H1 (cell line): ENCODE measurements at regions not wholly inside any gene's neighbourhood (a gene's known extent, or its start where the extent isn't known, plus 50 kb on each side); places are given as distances from the start of the nearest gene placed in this dataset.

Source experiments
- CTCF ChIA-PET: fragments of 300-600 bp; sonication (Branson Sonifier 250); formaldehyde crosslinking; loops from one replicate; lab custom pipeline; 2021; ENCODE audit not compliant: partially characterized antibody; lab: Charles Lee
- POLR2A ChIA-PET: fragments of 300-600 bp; sonication (Branson Sonifier 250); formaldehyde crosslinking; loops from one replicate; lab custom pipeline; 2021; ENCODE audit warnings: inconsistent platforms; ENCODE audit not compliant: partially characterized antibody; lab: Charles Lee
- DNase-seq, 2 experiments: peaks; one replicate each; pipeline versions ENCODE4 v3.0.0 to v3.0.0-alpha.2; 2010 to 2022; ENCODE audit warnings: low spot score in 2 of 2, low read depth in 1 of 2, mixed read lengths in 1 of 2
- FAIRE-seq: peaks from 2 replicates; lab custom pipeline; 2011; peaks lifted over from hg19 to GRCh38; lab: Jason Lieb, UNC
- H2AFZ ChIP-seq: 2 replicates; pipeline ENCODE4 v1.8.1; 2012; ENCODE audit warnings: low read length, inconsistent platforms
- H2AK5ac ChIP-seq: 2 replicates; pipeline ENCODE4 v1.6.1; 2013; ENCODE audit warnings: low read depth, low read length
- H2BK120ac ChIP-seq: replicated peaks from 2 replicates; pipeline ENCODE3; 2013; ENCODE audit warnings: low read depth, low read length, inconsistent platforms
- H2BK12ac ChIP-seq: 2 replicates; pipeline ENCODE4 v1.6.1; 2013; ENCODE audit warnings: low read depth, low read length
- H2BK15ac ChIP-seq: 2 replicates; pipeline ENCODE4 v1.6.1; 2013; ENCODE audit warnings: low read length
- H2BK20ac ChIP-seq: 2 replicates; pipeline ENCODE4 v1.6.1; 2013; ENCODE audit warnings: low read length
- H2BK5ac ChIP-seq: 2 replicates; pipeline ENCODE4 v1.6.1; 2013; ENCODE audit warnings: low read depth, low read length
- H3K14ac ChIP-seq: 2 replicates; pipeline ENCODE4 v1.6.1; 2013; ENCODE audit warnings: inconsistent platforms; ENCODE audit not compliant: insufficient read length
- H3K18ac ChIP-seq: 2 replicates; pipeline ENCODE4 v1.6.1; 2013; ENCODE audit warnings: low read length; ENCODE audit errors: extremely low read depth
- H3K23ac ChIP-seq: 2 replicates; pipeline ENCODE4 v1.6.1; 2013; ENCODE audit warnings: inconsistent platforms; ENCODE audit not compliant: insufficient read length
- H3K23me2 ChIP-seq: 2 replicates; pipeline ENCODE4 v1.6.1; 2013; ENCODE audit warnings: low read depth, low read length
- H3K27ac ChIP-seq: 2 replicates; pipeline ENCODE4 v1.6.1; 2011; ENCODE audit warnings: low read depth, low read length, inconsistent platforms
- H3K27me3 ChIP-seq, 4 experiments: replicated peaks in 1 of 4; 1 replicate in 1 of 4; 2 replicates in 3 of 4; pipeline versions ENCODE4 v1.6.1 to v1.8.1; 2011 to 2013; ENCODE audit warnings: low read length in 3 of 4, mild to moderate bottlenecking in 3 of 4, inconsistent platforms in 2 of 4, mixed read lengths in 2 of 4, moderate library complexity in 1 of 4; ENCODE audit not compliant: control insufficient read depth in 3 of 4, insufficient read depth in 3 of 4; ENCODE audit errors: extremely low read depth in 1 of 4
- H3K36me3 ChIP-seq, 4 experiments: 2 replicates each; pipeline versions ENCODE4 v1.6.1 to v1.8.1; 2011 to 2013; ENCODE audit warnings: mild to moderate bottlenecking in 4 of 4, low read length in 3 of 4, moderate library complexity in 2 of 4, control low read depth in 1 of 4, inconsistent platforms in 1 of 4; ENCODE audit not compliant: insufficient read depth in 4 of 4, control insufficient read depth in 2 of 4
- H3K4ac ChIP-seq: replicated peaks from 2 replicates; pipeline ENCODE3; 2013; ENCODE audit warnings: low read length, low read depth, mixed read lengths, inconsistent platforms; ENCODE audit not compliant: insufficient read length
- H3K4me1 ChIP-seq, 4 experiments: replicated peaks in 1 of 4; 1 replicate in 1 of 4; 2 replicates in 3 of 4; pipeline versions ENCODE4 v1.6.1 to v1.8.1; 2011 to 2013; ENCODE audit warnings: low read length in 3 of 4, inconsistent platforms in 2 of 4, mixed read lengths in 1 of 4; ENCODE audit not compliant: insufficient read depth in 4 of 4, control insufficient read depth in 3 of 4
- H3K4me2 ChIP-seq, 2 experiments: 2 replicates each; pipeline versions ENCODE4 v1.6.1 to v1.8.1; 2011 to 2013; ENCODE audit warnings: low read depth in 2 of 2, low read length in 2 of 2, control low read depth in 1 of 2, inconsistent platforms in 1 of 2, mild to moderate bottlenecking in 1 of 2; ENCODE audit not compliant: insufficient read depth in 1 of 2
- H3K4me3 ChIP-seq, 4 experiments: fragments of 200-600, 300-600 bp in 1 of 4; sonication (generic), shearing (Covaris generic), sonication (Bioruptor Twin) in 1 of 4; 2 replicates each; pipeline versions ENCODE4 v1.5.1 to v1.8.1; 2011 to 2016; ENCODE audit warnings: low read length in 4 of 4, low read depth in 3 of 4, control low read depth in 2 of 4, inconsistent platforms in 2 of 4, mild to moderate bottlenecking in 2 of 4, mixed read lengths in 1 of 4, moderate library complexity in 1 of 4; ENCODE audit not compliant: insufficient read depth in 2 of 4; ENCODE audit errors: extremely low read depth in 1 of 4
- H3K56ac ChIP-seq: replicated peaks from 2 replicates; pipeline ENCODE3; 2013; ENCODE audit warnings: low read depth, mild to moderate bottlenecking, mixed read lengths, low read length, inconsistent platforms; ENCODE audit not compliant: insufficient read length
- H3K79me1 ChIP-seq: 2 replicates; pipeline ENCODE4 v1.6.1; 2013; ENCODE audit warnings: low read depth, low read length, control low read depth
- H3K79me2 ChIP-seq, 2 experiments: 2 replicates each; pipeline versions ENCODE4 v1.6.1 to v1.8.1; 2012 to 2013; ENCODE audit warnings: low read length in 2 of 2, mild to moderate bottlenecking in 2 of 2, inconsistent platforms in 1 of 2; ENCODE audit not compliant: insufficient read depth in 2 of 2, control insufficient read depth in 1 of 2
- H3K9ac ChIP-seq, 4 experiments: replicated peaks in 1 of 4; 1 replicate in 1 of 4; 2 replicates in 3 of 4; pipeline versions ENCODE4 v1.6.1 to v1.8.1; 2011 to 2013; ENCODE audit warnings: low read depth in 3 of 4, low read length in 3 of 4, control low read depth in 2 of 4, mild to moderate bottlenecking in 2 of 4, moderate library complexity in 2 of 4, inconsistent platforms in 1 of 4; ENCODE audit errors: extremely low read depth in 1 of 4
- H3K9me3 ChIP-seq, 2 experiments: 2 replicates each; pipeline versions ENCODE4 v1.6.1 to v1.8.1; 2012 to 2013; ENCODE audit warnings: mild to moderate bottlenecking in 2 of 2, moderate library complexity in 2 of 2, control low read depth in 1 of 2, inconsistent platforms in 1 of 2, low read depth in 1 of 2, low read length in 1 of 2, mixed read lengths in 1 of 2; ENCODE audit not compliant: insufficient read depth in 2 of 2
- H4K20me1 ChIP-seq, 2 experiments: replicated peaks in 1 of 2; 2 replicates each; pipeline versions ENCODE3 to v1.8.1; 2011 to 2013; ENCODE audit warnings: inconsistent platforms in 2 of 2, low read length in 2 of 2, mild to moderate bottlenecking in 1 of 2; ENCODE audit not compliant: insufficient read depth in 2 of 2, control insufficient read depth in 1 of 2
- H4K5ac ChIP-seq: 2 replicates; pipeline ENCODE4 v1.6.1; 2013; ENCODE audit warnings: low read length, low read depth, mixed read lengths, inconsistent platforms; ENCODE audit not compliant: insufficient read length
- H4K8ac ChIP-seq: 2 replicates; pipeline ENCODE4 v1.8.0; 2013; ENCODE audit warnings: mild to moderate bottlenecking, moderate library complexity, low read length, inconsistent platforms; ENCODE audit not compliant: insufficient read depth; ENCODE audit errors: extremely low read depth
- H4K91ac ChIP-seq: replicated peaks from 2 replicates; pipeline ENCODE3; 2013; ENCODE audit warnings: low read length, mixed read lengths, inconsistent platforms; ENCODE audit not compliant: insufficient read length
- CBX5 ChIP-seq: fragments of 300-800, 300-1000 bp; sonication (generic); IDR thresholded peaks from 2 replicates; pipeline ENCODE4 v1.7.1; 2016; ENCODE audit warnings: antibody characterized with exemption, low read length, low read depth
- CEBPB ChIP-seq: IDR thresholded peaks from 2 replicates; pipeline ENCODE4 v1.6.1; 2012; ENCODE audit warnings: low read depth, low read length
- EZH2 ChIP-seq: fragments of 200-600 bp; sonication (generic); IDR thresholded peaks from 2 replicates; pipeline ENCODE4 v1.7.1; 2012; ENCODE audit warnings: low read depth, mild to moderate bottlenecking, moderate library complexity, low read length, inconsistent platforms; ENCODE audit not compliant: severe bottlenecking
- POU5F1 ChIP-seq: IDR thresholded peaks from 2 replicates; pipeline ENCODE4 v1.6.1; 2011; ENCODE audit warnings: low read depth, mild to moderate bottlenecking, low read length, moderate library complexity
- SIX5 ChIP-seq: IDR thresholded peaks from 2 replicates; pipeline ENCODE4 v1.6.1; 2011; ENCODE audit warnings: mild to moderate bottlenecking, low read depth, low read length
- SP1 ChIP-seq: IDR thresholded peaks from 2 replicates; pipeline ENCODE4 v1.6.1; 2011; ENCODE audit warnings: low read depth, low read length
- SRF ChIP-seq: IDR thresholded peaks from 2 replicates; pipeline ENCODE4 v1.6.1; 2011; ENCODE audit warnings: mild to moderate bottlenecking, low read depth, low read length, moderate library complexity
- SUZ12 ChIP-seq: fragments of 200-600 bp; sonication (generic); IDR thresholded peaks from 2 replicates; pipeline ENCODE4 v1.6.1; 2012; ENCODE audit warnings: mild to moderate bottlenecking, inconsistent platforms, low read length, moderate library complexity, mixed read lengths
- TBP ChIP-seq: IDR thresholded peaks from 2 replicates; pipeline ENCODE4 v1.6.1; 2011; ENCODE audit warnings: low read depth, low read length, improper control_type of control experiment
- WGBS, 2 experiments: shearing (Covaris generic) in 1 of 2; methylation state at CpG; one replicate each; pipeline versions ENCODE4 v1.1.6 to v1.1.7; 2013 to 2015; ENCODE audit warnings: low lambda C conversion rate in 2 of 2, mixed read lengths in 2 of 2, inconsistent platforms in 1 of 2, low coverage in 1 of 2, missing lambda C conversion rate in 1 of 2; ENCODE audit not compliant: insufficient replicate concordance in 2 of 2, insufficient coverage in 1 of 2, insufficient read length in 1 of 2; ENCODE audit errors: extremely low coverage in 1 of 2, missing lambda C conversion rate in 1 of 2; 5-methylcytosine and 5-hydroxymethylcytosine counted together
- TF ChIP-seq, protein P1 (sequence below), 3 experiments: IDR thresholded peaks; 1 replicate in 2 of 3; 2 replicates in 1 of 3; pipeline versions ENCODE4 v1.5.1 to v1.6.1; 2011; ENCODE audit warnings: low read length in 3 of 3, mild to moderate bottlenecking in 3 of 3, inconsistent platforms in 2 of 3, low read depth in 1 of 3, moderate library complexity in 1 of 3; ENCODE audit not compliant: insufficient read depth in 1 of 3; ENCODE audit errors: control extremely low read depth in 1 of 3

DNA sequence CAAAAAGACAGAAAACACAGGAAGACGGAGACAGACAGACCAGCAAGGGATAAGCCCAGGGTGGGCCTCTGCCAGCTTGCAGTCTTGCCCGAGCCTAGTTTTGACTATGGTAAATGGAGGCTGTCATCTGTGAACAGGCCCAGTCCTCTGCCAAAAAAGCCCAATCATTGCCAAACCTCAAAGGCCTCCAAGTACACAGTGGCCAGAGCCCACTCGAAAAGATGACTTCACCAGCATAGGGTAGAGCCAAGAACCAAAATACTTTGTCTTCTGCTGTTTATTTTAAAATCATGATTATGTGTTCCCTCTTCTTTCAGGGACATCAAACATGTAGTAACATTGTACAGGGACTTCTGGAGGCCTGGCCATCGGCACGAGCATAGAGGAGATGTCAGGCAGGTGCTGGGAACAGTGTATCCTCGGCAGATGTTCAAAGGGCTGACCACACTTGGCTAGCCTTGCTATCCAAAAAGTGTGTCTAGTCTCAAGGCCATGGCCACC, 66.0 kb downstream of the TTC32 start:
- Histone ChIP-seq H4K5ac (no peak overlapping the region), H2BK15ac (no peak overlapping the region), H2AK5ac (no peak overlapping the region), H3K9ac (no peak overlapping the region), H3K79me2 (no peaks in the 10 kb centered on the region), H3K4me1 (no peaks in the 10 kb centered on the region), H2BK20ac (no peak overlapping the region), H4K8ac (no peak overlapping the region), H3K18ac (no peak overlapping the region), H3K9me3 (no peaks in the 10 kb centered on the region), H3K27ac (no peak overlapping the region), H3K23ac (no peak overlapping the region), H2BK5ac (no peak overlapping the region), H2BK120ac (no peak overlapping the region), H3K4me3 (no peak overlapping the region), H2BK12ac (no peak overlapping the region), H2AFZ (no peak overlapping the region; the same call in 1 of the 2 replicates), H3K14ac (no peak overlapping the region), H3K4ac (no peak overlapping the region), H3K56ac (no peak overlapping the region), H3K79me1 (no peaks in the 10 kb centered on the region), H3K36me3 (no peaks in the 10 kb centered on the region), H3K4me2 (no peak overlapping the region), H4K91ac (no peak overlapping the region), H3K27me3 (no peaks in the 10 kb centered on the region), H3K23me2 (no peaks in the 10 kb centered on the region), H4K20me1 (no peaks in the 10 kb centered on the region)
- CTCF ChIA-PET, result no interaction called here
- FAIRE-seq, result no peak
- peak in 1 of 2 experiments; percentile 14 for DNase-seq
- TF ChIP-seq SP1 (no peak), CEBPB (no peak), SRF (no peak), POU5F1 (no peak), EZH2 (no peak), SUZ12 (no peak), CBX5 (no peak), TBP (no peak), SIX5 (no peak)
- TF ChIP-seq, protein P1, sequence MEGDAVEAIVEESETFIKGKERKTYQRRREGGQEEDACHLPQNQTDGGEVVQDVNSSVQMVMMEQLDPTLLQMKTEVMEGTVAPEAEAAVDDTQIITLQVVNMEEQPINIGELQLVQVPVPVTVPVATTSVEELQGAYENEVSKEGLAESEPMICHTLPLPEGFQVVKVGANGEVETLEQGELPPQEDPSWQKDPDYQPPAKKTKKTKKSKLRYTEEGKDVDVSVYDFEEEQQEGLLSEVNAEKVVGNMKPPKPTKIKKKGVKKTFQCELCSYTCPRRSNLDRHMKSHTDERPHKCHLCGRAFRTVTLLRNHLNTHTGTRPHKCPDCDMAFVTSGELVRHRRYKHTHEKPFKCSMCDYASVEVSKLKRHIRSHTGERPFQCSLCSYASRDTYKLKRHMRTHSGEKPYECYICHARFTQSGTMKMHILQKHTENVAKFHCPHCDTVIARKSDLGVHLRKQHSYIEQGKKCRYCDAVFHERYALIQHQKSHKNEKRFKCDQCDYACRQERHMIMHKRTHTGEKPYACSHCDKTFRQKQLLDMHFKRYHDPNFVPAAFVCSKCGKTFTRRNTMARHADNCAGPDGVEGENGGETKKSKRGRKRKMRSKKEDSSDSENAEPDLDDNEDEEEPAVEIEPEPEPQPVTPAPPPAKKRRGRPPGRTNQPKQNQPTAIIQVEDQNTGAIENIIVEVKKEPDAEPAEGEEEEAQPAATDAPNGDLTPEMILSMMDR (IDR thresholded peaks at IDR 0.05; ENCODE audit: control extremely low read depth in 1 of 3, insufficient read depth in 1 of 3, low read depth in 1 of 3, low read length in 3 of 3), result no peak
- POLR2A ChIA-PET, result no interaction called here
- 70% methylated on average over 6 of the region's 6 CpGs; no CpG with 5 or more reads in 1 of the 2 experiments for WGBS, 2 experiments
